Caki2 (cell line): ENCODE measurements at regions not wholly inside any gene's neighbourhood (a gene's known extent, or its start where the extent isn't known, plus 50 kb on each side); places are given as distances from the start of the nearest gene placed in this dataset.

Source experiments
- DNase-seq: peaks from one replicate; pipeline ENCODE4 v3.0.0-alpha.2; 2015; ENCODE audit warnings: low read depth
- in situ Hi-C: cut with HindIII; loops from 2 replicates; pipeline ENCODE4 v1.10.0; 2016; ENCODE audit warnings: low sequenced_read_pairs, low pct_unique_long_range_greater_than_20kb, mixed read lengths

- DNase-seq, result no peak
- in situ Hi-C loops, result no loop called here
These were observed 1000.9 kb upstream of the ADGRB3 start for GRCh38 chr6:67634199-67634598.

DNA sequence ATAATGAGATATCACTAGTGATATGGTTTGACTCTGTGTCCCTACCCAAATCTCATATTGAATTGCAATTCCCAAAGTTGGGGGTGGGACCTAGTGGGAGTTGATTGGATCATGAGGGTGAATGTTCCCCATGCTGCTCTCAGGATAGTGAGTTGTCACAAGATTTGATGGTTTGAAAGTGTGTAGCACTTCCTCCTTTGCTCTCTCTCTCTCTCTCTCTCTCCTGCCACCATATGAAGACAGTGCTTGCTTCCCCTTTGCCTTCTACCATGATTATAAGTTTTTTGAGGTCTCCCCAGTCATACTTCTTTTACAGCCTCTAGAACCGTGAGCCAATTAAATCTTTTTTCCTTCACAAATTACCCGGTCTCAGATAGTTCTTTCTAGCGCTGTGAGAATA lies 1002.0 kb upstream of the ADGRB3 start:
- DNase-seq, result no peak

DNA sequence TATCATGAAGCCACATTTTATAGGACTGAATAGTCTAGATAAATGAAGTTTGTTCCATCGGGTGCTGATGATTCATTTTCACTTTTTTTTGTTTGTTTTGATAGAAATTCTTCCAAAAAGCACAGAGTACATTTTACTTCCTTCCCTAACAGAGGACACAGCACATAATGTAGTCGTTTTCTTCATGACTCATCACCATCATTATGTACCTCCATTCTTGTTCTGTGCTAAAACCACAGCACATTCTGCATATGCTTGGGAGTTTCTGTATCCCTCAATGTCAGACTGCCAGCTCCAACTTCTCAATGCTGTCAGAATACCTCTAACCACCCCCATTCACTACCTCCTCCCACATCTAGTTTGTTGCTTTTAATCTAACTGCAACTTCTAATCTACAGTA lies 1004.9 kb upstream of the ADGRB3 start:
- in situ Hi-C loops, result no loop called here
- DNase-seq, result peak; percentile 65

More for the DNA sequence above, 1002.0 kb upstream of the ADGRB3 start:
- in situ Hi-C loops, result no loop called here

- DNase-seq, result no peak
- in situ Hi-C loops, result no loop called here
These were observed 1005.8 kb upstream of the ADGRB3 start for GRCh38 chr6:67629258-67629657.

- in situ Hi-C loops, result no loop called here
- no peak for DNase-seq
These were observed 1019.3 kb upstream of the ADGRB3 start for GRCh38 chr6:67615796-67616195.

- no peak for DNase-seq
- in situ Hi-C loops, result no loop called here
These were observed 1026.9 kb upstream of the ADGRB3 start for GRCh38 chr6:67608099-67608749.

GRCh38 chr6:67606906-67607828 lies 1027.9 kb upstream of the ADGRB3 start:
- no peak for DNase-seq
- in situ Hi-C loops, result no loop called here

- in situ Hi-C loops, result no loop called here
- DNase-seq, result no peak
These were observed 1040.7 kb upstream of the ADGRB3 start for GRCh38 chr6:67594366-67594765.

DNA sequence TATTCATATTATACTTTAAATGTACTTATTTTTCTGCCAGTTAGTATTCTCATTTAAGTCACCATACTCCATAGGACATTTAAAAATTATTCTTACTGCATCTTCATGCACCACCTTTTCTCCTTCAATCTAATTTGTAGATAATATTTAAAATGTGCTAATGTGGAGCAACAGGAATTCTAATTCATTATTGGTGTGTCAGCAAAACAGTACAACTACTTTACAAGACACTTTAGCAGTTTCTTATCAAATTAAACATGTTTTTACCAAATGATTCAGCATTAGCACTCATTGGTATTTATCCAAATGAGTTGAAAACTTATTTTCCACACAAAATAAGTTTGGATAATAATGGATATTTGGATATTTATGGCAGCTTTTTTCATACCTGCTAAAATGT lies 1041.8 kb upstream of the ADGRB3 start:
- in situ Hi-C loops, result no loop called here
- DNase-seq, result no peak

GRCh38 chr6:67591910-67592309 lies 1043.2 kb upstream of the ADGRB3 start:
- in situ Hi-C loops, result no loop called here
- no peak for DNase-seq

GRCh38 chr6:67567842-67568241 lies 1067.2 kb upstream of the ADGRB3 start:
- DNase-seq, result no peak
- in situ Hi-C loops, result no loop called here

DNA sequence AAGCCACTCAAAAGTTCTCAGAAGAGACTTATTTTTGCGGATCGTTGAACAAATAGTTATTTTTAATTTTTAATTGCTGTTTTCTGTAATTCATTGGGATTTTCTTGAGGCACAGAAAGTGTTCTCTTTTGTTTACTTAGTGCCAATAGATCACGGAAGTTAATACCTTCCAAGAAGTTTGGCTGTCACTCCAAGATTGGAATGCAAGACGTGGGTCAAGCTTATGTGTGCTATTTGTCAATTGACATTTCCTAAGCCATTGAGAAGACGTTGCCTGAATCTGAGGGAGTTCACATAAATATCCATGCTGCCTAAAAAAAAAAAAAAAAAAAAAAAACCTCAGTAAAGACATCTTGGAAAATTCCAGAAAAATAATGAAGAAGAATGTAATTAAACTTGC lies 1071.4 kb upstream of the ADGRB3 start:
- in situ Hi-C loops, result no loop called here
- DNase-seq, result no peak

- in situ Hi-C loops, result no loop called here
- no peak for DNase-seq
These were observed 1075.0 kb upstream of the ADGRB3 start for GRCh38 chr6:67560068-67560467.

DNA sequence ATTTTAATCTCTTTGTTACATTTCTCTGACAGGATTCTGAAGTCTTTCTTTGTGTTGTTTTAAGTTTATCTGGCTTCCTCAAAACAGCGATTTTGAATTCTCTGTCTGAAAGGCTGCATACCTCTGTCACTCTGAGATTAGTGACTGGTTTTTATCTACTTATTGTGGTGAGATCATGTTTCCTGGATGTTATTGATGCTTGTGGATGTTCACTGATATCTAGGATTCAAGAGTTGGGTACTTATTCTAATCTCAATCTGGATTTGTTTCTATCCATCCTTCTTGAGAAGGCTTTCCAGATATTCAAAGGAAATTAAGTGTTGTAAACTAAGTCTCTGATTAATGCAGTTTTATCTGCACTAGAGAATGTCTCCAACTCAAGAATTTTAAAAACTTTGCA lies 1076.1 kb upstream of the ADGRB3 start:
- DNase-seq, result no peak
- in situ Hi-C loops, result no loop called here

GRCh38 chr6:67544851-67545452 lies 1090.1 kb upstream of the ADGRB3 start:
- DNase-seq, result peak; percentile 13
- in situ Hi-C loops, result no loop called here

DNA sequence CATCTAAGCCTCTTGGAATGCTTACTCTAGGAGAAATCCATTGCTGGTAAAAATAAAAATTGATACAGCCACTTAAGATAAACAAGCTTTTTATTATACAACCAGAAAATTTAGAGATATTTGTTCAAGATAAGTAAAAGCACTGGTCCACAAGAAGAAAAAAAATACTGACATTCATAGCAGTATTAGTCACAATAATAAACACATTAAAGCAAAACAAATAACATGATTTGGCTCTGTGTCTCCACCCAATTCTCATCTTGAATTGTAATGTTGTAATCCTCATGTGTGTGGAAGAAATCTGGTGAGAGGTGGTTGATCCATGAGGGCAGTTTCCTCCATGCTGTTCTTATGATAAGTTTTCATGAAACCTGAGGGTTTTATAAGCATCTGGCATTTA lies 1093.5 kb upstream of the ADGRB3 start:
- in situ Hi-C loops, result no loop called here
- no peak for DNase-seq

DNA sequence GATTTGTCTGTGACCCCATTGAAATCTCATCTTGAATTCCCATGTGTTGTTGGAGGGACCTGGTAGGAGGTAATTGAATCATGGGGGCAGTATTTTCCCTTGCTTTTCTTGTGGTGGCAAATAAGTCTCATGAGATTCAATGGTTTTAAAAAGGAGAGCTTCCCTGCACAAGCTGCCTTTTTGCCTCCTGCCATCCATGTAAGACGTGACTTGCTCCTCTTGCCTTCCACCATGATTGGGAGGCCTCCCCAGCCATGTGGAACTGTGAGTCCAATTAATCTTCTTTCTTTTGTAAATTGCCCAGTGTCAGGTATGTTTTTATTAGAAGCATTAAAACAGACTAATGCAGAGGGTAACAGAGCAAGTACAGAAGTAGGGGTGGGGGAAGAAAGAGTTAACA lies 1097.0 kb upstream of the ADGRB3 start:
- in situ Hi-C loops, result no loop called here

DNA sequence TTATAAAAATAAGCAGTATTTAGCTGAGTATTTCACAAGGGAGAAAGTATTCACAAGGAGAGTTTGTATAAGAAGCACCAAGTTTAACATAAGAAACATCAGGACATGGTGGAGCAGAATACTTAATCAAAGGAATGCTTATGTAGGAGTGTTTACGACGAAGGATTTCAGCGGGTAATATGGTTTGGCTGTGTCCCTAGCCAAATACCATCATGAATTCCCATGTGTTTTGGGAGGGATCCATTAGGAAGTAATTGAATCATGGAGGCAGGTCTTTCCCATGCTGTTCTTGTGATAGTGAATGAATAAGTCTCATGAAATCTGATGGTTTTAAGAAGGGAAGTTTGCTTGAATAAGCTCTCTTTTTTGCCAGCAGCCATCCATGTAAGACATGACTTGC lies 1099.1 kb upstream of the ADGRB3 start:
- DNase-seq, result no peak
- in situ Hi-C loops, result no loop called here

More for the DNA sequence above, 1097.0 kb upstream of the ADGRB3 start:
- no peak for DNase-seq

DNA sequence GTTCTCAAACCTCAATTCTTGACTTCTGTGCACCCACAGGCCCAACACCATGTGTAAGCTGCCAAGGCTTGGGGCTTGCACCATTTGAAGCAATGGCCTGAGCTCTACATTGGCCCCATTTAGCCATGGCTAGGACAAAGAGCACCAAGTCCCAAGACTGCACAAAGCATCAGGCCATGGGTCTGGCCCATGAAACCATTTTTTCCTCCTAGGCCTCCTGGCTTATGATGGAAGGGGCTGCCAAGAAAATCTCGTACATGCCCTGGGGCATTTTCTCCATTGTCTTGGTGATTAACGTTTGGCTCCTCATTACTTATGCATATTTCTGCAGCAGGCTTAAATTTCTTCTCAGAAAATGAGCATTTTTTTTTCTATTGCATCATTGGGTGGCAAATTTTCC lies 1128.7 kb upstream of the ADGRB3 start:
- in situ Hi-C loops, result no loop called here
- no peak for DNase-seq
